Spleen (tissue), 7 donors: ENCODE measurements at regions not wholly inside any gene's neighbourhood (a gene's known extent, or its start where the extent isn't known, plus 50 kb on each side); places are given as distances from the start of the nearest gene placed in this dataset.

ENCODE experiments used
- CTCF ChIP-seq, 11 experiments: fragments of 200-600 bp in 7 of 11; fragments of 450-650 bp in 4 of 11; sonication (generic) in 4 of 11; IDR thresholded peaks in 8 of 11; conservative IDR thresholded peaks in 3 of 11; 1 replicate in 7 of 11; 2 replicates in 4 of 11; pipeline versions ENCODE4 v1.4.0 to v1.8.0; 2016 to 2021; ENCODE audit warnings: antibody characterized with exemption in 11 of 11, inconsistent platforms in 4 of 11, mild to moderate bottlenecking in 1 of 11
- POLR2A ChIP-seq, 3 donors: fragments of 450-650 bp; IDR thresholded peaks; one replicate each; pipeline ENCODE4 v1.5.1; 2017; ENCODE audit warnings: antibody characterized with exemption in 3 of 3, mild to moderate bottlenecking in 1 of 3
- POLR2AphosphoS5 ChIP-seq, 3 donors: sonication (generic); formaldehyde crosslinking; IDR thresholded peaks; one replicate each; pipeline ENCODE4 v1.5.1; 2017; ENCODE audit warnings: antibody characterized with exemption in 3 of 3
- donor health status: DM: no; HTN: no; CAD: no; lungs with moderate emphysema.
- donor health status: DM: no; HTN: no; CAD: no.
- donor health status: DM: no; HTN: no; CAD: no.

DNA sequence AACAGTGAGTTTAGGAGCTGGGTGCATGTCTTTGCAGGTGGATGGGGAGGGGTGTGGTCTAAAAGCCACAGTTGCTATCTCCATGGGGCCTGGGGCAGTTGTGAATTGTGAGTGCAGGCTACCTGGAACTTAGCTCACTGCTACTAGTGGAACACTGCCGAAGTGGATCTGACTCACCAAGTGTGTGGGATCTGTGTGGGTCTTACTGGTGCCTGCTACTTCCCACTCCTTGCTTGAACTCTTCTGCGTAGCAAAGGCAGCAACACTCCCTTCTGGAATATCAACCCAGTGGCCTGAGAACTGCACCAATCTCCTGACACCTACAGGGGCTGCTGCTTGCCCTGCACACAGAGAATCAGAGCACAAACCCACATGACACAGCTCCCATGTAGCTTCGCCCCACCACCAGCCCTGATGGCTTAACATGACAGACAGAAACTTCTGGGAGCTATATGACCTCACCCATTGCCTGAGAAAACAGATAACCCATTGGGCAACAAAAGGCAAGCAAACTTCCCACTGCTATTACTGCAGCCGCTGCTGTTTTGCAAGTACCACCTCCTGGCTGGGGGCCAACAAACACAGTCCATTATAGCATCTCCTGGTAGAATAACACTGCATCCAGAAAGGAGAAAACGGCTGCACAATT is 455.1 kb upstream of the DDX18 start:
- TF ChIP-seq POLR2AphosphoS5 (IDR thresholded peaks at IDR 0.05) (no peak), CTCF (IDR thresholded peaks at IDR 0.05 in 8 of 11, conservative IDR thresholded peaks at IDR 0.05 in 3 of 11) (no peak), POLR2A (IDR thresholded peaks at IDR 0.05) (no peak)
